OCI-M1 (cell line): ENCODE measurements at regions not wholly inside any gene's neighbourhood (a gene's known extent, or its start where the extent isn't known, plus 50 kb on each side); places are given as distances from the start of the nearest gene placed in this dataset.

Source experiments
- DNase-seq: peaks from one replicate; lab custom pipeline; 2025; lab: John Stamatoyannopoulos, UW

DNA sequence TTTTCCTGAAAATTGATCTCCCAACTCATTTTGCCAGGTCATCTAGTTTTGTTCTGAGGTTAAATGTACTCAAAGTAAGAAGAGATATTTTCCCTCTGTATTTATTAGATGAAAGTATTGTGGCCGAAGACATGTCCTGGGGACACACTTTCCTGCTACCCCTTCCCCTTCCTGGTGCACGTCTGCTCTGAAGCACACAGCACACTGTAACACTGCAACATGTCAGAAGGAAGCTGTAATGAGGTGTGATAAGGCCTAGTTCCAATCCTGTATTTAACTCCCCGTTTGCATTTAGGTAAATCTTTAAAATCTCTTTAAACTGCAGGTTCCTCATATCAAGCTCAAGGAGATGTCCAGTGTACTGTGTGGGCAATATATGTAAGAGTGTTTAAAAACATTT, 99.4 kb downstream of the HDGFL1 start:
- DNase-seq: no peak

DNA sequence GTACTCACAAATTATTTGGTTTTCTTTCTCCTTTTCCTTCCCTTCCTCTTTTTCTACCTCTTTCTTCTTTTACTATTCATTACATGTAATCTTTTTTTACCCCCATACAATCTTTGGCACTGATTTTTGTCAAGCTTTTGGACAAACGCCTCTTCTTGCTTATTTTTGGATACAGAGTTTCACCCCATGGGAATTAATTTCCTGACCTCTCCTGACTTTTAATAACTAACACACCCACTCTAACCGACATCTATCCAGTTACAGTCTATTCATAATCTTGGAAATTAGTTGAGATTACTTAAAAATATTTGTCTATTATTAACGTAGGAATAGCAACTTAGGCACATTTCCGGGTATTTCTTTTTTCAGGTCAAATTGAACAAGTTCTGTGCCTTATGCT, 101.2 kb downstream of the HDGFL1 start:
- DNase-seq: no peak

DNA sequence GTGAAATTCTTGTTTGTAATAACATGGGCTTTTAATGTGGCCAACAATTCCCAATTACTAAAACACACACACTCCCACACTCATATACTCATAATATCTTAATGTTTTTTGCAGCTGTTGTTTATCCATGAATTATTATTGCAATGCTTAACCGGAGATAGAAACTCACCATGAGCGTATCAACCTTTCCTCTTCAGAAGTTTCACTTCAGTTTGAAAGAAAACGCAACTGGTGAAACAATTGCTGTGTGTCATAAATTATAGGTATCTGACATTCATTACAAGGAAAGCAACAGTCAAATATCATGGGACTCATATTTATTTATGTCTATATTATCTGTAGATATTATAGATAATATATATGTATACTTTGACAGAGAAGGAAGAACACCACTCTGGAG, 104.1 kb downstream of the HDGFL1 start:
- no peak for DNase-seq

DNA sequence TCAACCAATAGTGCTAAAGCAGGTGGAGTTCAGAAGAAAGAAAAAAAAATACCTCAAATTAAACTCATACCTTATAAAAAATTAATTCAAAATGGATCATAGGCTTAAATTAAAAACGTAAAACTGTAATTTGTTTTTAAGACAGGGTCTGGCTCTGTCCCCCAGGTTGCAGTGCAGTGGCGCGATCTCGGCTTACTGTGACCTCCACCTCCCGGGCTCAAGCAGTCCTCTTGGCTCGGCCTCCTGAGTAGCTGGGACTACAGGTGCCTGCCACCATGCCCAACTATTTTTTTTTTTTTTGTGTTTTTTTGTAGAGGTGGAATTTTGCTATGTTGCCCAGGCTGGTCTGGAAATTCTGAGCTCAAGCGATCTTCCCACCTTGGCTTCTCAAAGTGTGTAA, 111.6 kb downstream of the HDGFL1 start:
- DNase-seq: no peak

DNA sequence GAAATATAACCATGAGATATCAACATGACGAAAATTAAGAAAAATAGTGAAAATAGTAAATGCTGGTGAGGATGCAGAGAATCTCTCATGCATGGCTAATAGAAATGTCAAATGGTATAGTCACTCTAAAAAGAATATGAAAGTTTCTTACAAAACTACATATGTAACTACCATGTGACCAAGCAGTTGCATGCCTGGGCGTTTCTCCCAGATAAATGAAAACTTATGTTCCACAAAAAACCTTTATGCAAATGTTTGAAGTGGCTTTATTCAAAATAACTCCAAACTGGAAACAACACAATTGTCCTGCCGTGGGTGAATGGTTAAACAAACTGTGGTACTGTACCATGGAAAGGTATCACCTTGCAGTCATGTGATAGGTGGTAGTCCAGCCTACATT, 112.4 kb downstream of the HDGFL1 start:
- no peak for DNase-seq

DNA sequence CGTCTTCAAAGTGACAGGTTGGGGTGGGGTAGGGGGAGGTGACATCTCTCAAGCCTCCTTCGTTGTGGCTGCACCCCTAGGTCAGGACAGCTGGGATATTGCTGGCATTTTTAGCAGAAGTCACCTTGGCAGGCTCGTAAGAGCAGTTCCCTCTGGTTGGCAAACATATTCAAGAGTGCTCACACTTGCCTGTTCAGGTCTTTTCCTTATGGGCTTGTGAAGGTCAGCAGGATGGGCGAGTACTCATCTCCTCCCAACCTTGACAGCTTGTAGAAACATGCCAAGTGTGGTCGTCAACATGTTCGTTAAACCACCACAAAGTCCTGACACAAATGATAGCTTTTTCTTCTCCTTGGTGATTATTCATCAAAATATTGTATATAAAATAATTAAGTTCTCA, 113.6 kb downstream of the HDGFL1 start:
- no peak for DNase-seq

DNA sequence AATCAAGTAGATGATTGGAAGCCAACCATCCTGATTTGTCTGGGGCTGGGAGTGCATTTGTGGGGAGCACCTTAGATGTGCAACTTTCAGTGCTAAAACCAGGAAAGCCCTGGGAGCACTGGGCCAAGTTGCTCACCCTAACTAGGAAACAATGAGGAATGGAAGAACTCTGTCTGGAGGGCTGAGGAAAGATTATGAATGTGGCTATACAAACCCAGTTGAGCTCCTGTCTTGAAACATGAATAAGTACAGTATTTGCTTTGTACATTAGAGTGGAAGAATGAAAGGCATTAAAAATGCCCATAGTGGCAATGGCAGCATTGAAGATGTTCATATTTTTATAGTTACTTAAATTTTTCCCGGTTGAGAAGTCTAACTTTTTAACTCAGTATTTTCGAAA, 121.1 kb downstream of the HDGFL1 start:
- DNase-seq: no peak

DNA sequence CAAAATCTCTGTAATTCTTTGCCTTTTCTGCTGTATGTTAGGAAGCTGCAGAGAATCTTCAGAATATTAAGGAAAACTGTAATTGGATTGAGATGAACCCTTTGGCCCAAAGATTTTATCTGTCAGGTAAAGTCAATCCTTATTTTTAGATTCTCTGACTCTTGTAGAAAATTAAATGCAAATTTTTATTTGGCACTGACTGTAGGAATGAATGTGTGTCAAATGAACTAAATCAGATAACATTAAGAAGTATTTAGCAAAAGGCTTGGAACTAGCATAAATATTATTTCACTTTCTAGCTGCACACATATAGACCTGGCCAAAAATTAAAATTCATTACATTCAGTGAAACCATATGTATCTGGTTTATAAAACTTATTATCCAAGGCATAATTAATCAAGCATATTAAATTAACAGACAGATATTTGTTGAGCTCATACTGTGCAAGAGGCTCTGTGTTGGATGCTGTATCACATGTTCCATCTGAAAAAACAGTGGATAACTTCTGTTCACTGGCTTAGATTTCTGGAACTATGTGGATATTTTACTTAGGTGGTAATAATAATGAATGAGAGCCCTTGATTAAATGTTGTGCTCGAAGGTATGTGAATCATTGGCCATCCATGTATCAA, 124.8 kb downstream of the HDGFL1 start:
- no peak for DNase-seq

DNA sequence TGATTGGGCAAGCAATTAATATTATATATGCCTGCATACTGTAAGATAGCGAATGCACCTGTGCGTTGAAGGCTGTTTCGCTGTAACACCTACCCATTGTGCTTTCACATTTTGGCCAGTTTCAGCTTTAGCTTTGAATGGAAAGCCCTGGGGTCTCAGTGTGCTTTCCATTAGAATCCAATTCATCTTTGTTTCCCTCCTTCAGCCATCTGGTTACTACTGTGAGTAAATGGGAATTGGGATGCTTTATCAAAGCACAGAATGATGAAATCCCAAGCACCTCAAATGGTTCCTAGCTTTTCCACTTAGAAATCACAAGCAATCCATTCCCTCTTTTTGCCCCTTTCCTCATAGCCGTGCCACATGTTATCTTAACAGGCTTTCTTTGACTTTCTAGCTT, 127.1 kb downstream of the HDGFL1 start:
- no peak for DNase-seq

DNA sequence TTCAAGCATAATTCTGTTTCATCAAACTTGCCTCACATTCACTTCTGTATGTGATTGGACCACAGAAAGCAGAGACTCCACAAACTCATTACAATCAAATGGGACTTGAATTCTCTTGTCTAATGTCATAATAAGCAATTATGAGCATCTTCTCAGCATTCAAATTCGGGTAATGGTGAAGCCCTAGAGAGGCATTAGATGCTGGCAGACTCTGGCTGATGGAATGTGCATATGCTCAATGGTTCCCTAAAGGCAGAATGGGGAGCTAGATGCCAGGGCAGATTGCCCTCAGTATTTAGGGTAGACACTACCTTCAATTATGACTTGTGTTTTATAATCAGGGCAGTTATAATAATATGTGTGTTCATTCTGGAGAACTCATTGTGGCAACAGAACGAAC, 127.9 kb downstream of the HDGFL1 start:
- DNase-seq: no peak

DNA sequence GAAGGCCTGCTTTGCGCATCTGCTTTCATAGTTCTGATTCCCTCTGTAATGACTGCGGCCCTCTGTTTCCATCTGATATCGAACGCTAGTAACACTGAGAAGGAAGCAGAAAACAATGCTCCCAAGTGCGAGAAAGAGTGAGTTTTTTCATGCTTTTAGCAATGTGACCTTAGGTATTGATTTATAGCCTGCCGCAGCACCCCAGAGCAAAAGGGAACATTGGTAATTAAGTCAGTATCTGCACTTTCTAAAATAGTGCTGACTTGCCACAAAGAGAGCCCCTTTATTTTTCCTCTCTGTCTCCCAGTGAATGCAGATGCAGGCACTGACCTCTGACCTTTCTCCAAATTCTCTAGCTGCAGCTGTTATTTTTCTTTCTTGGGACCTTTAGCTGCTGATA, 129.8 kb downstream of the HDGFL1 start:
- DNase-seq: no peak

DNA sequence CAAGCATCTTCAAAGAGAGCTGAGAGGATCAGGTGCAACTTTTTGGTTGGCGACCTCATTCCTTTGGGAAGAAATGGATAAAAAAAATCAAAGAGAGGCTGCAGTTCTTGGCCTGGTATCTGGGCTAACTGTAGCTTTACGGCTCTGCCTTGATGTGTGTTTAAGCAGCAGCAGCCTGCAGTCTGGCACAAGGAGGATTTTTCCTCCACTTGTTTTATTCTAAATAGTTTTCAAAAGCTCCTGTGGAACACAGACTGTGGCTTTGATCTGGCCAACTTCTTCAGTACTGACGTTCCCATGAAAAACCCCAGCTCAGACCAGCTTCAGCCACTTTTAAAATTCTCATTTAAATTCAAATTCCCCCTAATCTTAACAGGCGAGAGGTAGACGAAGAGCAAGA, 137.3 kb downstream of the HDGFL1 start:
- no peak for DNase-seq

DNA sequence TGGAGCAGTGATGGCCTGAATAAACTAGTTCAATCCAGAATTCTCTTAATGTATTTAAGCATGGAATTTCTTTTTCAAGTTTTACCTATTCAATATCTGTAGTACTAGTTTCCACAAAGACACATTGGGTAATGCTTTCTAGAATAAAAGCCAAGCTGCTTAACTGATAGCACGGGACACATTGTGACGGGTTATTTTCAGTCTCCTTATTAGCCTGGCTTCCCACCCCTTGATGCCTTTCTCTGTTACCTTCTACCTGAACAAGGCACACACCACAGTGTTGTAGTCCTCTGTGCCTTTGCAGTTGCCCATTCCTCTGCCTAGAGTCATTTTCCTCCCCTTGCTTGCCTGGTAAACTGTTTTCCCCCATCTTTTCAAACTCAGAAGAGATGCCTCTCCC, 139.1 kb downstream of the HDGFL1 start:
- DNase-seq: no peak

DNA sequence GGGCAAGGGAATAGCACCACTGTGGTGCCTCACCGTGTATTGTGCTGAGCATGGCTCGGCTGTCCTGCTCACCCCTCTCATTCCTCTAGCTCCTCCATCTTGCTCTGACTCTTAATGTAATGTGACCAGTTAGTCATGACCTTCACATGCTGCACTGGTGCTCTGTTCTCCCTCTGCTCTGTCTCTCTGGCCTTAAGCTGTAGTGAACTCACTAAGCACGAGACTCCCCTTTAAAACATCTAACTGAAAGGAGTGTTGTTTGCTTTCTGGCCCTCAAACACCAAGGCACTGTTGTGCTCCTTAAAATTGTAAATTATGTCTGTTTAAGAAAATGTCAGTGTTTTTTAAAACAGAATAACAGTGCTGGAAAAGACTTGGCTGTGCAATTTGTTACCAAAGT, 140.4 kb downstream of the HDGFL1 start:
- DNase-seq: no peak

DNA sequence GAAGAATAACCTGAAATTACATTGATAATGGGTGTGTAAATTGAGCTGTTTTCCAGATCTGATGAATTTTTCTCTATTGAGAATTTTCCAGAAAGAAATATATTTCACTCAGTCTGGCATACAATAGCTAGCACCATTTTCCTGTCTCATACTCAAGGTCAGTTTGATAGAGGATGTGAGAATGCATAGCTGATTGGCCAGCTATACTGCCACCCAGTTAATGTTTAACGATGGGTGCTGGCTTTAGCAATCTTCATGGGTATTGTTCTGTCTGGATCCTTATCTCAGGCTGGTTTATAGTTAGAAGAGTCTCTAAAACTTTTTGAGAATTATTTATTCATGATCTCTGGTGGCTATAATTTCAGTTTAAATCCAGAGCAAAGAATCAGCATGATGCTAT, 147.4 kb downstream of the HDGFL1 start:
- DNase-seq: no peak

DNA sequence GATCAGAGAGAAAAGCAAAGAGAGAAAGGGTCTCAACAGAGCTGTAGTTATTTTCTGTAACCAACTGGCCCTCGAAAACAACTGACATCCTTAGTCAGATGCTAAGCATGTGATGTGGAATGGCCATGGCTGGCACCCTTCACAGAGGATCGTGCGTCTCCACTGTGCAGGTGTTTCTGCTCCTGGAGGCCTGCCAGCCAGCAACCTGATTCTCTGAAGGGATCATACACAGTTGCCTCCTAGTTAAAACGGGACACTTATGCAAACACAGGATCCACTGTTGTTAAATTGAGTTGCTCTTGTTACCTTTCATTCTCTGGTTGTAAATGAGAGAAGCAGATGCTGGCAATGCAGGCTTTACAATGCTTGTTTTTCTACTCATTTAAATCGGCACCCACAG, 148.5 kb downstream of the HDGFL1 start:
- DNase-seq: no peak

DNA sequence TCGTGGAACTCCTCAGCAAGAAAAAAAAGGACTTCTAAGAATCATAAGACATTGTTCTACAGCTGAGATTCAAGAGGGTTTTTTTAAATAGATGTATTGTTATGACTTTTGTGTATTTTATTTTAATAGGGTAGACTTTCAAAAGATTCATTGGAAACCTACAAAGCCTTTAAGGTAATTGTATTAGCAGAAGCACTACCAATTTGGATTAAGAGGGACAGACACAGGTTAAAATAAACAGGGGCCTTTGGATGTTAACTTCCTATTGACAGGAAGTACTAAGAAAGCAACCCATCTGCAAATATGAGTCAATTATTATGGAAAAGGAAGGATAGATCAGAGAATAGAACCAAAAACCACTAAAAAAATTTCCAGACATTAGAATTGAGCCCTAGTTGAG, 153.5 kb downstream of the HDGFL1 start:
- no peak for DNase-seq

DNA sequence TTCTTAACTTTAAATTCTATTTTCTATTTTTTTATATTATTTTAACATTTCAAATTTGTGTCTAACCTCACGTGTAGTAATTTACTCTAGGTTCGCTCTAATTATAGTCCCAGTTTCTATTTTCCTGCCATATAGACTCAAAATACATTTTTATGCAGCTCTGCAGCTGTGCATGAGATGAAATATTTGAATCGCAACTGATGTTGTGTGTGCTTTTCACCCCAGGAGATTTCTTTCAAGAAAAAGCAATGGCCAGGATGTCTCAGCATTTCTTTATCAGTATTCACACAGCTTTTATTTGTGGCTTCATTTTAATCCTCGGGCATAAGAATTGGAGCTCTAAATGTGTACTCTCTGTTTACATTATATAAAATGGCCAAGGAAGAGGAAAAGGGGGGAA, 157.6 kb downstream of the HDGFL1 start:
- DNase-seq: peak; percentile 89

DNA sequence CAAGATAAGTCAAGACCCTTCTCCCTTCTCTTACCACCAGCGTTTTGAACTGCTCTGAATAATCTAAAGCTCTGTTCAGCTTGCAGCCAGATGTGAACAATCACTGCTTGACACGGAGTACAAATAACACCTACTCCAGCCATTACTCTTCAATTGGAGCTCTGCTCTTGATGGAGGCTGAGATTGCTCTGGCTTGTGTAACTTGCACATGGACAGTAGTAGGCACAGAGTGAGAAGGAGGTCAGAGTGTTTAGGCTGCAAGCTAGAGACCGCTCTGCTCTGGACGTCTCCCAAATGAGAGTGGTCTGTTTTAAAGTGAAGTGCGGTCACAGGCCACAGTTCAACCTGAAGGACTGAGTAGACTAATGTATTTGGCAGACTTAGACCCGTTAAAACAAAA, 158.3 kb downstream of the HDGFL1 start:
- DNase-seq: peak; percentile 67

DNA sequence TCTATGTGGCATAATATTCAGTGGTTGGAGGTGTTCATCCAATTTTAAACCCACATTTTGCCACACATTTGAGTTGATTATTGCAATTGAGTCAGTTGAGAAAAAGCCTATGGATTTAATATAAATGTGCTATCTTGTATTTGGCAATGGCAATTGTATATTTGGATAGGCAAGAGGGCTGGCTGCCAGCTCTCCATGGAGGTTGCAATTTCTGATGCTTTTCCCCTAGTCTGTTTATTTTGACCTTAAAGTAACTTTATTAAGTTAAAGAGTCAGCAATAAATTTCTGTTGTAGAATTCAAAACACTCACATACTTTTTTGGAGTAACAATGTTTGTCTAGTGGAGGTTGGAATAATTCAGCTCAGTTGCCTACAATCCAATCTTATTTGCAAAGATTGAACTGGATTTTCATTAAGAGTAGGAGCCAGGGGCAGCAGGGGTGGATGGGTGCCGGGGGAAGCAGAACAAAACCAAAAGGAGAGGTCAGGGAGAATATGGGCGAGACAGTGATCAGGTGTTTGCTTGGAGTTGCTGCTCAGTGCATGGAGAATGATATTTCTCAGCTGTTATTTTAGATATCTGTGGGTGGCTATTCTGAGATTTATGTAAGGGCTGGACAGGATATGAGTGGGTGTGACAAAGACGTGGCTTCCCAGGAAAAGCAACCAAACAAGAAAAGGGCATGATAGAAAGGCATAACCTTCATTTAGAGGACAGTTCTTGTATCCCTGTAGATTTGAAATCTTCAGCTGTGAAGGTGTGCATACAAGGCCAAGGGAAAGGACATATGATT, 163.0 kb downstream of the HDGFL1 start:
- DNase-seq: no peak

DNA sequence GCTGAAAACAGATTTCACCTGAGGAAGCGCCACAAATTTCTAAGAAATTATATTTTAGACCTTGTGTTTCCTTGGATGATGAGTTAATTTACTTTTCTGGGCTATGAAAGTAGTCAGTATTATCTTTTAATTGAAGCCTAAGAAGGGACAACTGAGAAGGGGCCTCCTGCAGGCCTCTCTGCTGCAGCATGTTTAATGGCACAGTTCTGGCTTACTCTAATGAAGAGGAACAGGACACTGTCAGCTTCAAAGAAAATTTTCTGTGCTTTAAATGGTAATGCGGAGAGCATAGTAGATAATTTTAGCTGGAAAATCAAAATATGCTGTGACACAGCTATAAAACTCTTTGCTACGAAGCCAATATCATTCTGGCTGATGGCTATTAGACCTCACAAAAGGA, 167.4 kb downstream of the HDGFL1 start:
- DNase-seq: no peak

DNA sequence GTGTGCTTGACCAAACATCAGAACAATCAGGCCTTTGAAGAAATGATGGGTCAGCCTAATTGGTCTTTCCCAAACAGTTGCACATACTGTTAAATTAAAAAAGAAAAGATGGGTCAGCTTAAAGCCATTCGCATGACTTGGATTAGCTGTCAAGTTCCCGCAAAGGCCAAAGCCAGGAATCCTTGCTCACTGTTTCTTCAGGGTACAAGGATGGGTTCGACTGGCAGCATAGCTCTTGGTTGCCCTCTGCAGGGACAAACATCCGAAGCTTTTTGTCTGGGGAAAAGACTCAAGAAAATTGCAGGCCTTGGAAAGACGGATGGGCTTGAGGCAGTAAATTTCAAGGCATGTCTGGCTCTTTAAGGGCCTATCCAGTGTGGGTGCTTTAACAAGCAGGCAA, 168.0 kb downstream of the HDGFL1 start:
- DNase-seq: peak; percentile 61

DNA sequence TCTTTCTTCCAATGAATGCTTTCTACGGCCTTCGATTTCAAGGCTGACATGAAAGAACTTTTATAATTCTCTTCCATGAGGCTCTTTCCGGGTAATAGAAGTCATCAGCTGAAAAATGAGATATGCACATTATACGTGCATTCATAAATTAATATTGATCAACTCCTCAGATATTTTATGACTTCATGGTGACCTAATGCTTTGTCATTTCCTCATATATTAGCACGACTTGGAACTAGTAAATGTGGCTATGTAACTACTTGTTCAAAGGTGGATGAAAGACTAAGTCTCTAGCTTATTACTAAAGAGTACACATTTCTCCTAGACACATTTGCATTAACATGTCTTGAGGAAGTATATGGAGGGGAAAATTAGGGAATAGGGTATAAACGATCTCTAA, 168.8 kb downstream of the HDGFL1 start:
- no peak for DNase-seq

DNA sequence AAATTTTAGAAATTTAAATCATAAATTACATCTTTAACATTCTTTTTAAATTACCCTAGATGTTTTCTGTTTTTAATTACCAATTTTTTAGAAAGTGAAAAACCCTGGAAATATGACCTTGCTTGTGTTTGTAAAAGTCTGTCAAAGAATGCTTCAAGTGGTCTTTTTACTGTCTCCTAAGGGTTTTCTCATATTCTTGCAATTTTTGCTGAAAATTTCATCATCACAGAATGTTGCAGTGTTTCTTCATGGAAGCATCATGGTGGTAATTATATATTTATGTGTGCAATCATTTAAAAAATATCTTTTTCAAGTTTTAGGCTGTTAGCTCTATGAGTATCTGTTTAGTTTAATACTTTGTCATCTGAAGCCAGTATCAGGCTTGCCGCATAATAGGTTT, 178.2 kb downstream of the HDGFL1 start:
- DNase-seq: peak; percentile 18
